Activated CD8-positive, alpha-beta memory T cell treated with anti-CD3 and anti-CD28 coated beads for 36 hours (primary cell): ENCODE measurements at regions not wholly inside any gene's neighbourhood (a gene's known extent, or its start where the extent isn't known, plus 50 kb on each side); places are given as distances from the start of the nearest gene placed in this dataset.

Experiments used
- CTCF ChIA-PET: fragments of 350-600 bp; sonication (Branson Sonifier 250); formaldehyde crosslinking; loops from one replicate; lab custom pipeline; 2021; ENCODE audit warnings: antibody characterized with exemption; lab: Charles Lee
- POLR2A ChIA-PET: fragments of 350-600 bp; sonication (Branson Sonifier 250); formaldehyde crosslinking; loops from one replicate; lab custom pipeline; 2021; ENCODE audit warnings: antibody characterized with exemption; lab: Charles Lee

GRCh38 chr13:50303963-50304721 is 288.9 kb downstream of the KCNRG start:
- ChIA-PET POLR2A (no interaction called here), CTCF (no interaction called here)

GRCh38 chr13:50306156-50306555 is 290.9 kb downstream of the KCNRG start:
- CTCF ChIA-PET, result no interaction called here
- POLR2A ChIA-PET, result no interaction called here

DNA sequence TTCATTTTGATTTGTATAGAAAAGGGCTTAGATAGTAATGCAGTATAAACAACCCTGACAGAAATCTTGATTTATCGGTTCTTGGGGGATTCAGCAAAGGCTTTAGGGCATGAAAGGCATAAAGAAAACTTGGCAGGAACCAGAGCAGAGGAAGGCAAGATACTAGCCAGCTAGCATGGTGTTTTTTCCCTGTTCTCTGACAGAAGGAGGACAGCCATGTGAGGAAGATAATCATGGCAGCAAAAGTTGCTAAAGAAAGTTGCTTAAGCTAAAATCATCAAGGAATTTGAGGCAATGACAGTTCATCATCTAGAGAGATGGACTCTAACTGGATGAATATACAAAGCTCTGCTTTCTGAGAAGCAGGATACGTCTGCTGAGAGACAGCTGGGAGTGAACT is 294.1 kb downstream of the KCNRG start:
- ChIA-PET CTCF (no interaction called here), POLR2A (no interaction called here)

DNA sequence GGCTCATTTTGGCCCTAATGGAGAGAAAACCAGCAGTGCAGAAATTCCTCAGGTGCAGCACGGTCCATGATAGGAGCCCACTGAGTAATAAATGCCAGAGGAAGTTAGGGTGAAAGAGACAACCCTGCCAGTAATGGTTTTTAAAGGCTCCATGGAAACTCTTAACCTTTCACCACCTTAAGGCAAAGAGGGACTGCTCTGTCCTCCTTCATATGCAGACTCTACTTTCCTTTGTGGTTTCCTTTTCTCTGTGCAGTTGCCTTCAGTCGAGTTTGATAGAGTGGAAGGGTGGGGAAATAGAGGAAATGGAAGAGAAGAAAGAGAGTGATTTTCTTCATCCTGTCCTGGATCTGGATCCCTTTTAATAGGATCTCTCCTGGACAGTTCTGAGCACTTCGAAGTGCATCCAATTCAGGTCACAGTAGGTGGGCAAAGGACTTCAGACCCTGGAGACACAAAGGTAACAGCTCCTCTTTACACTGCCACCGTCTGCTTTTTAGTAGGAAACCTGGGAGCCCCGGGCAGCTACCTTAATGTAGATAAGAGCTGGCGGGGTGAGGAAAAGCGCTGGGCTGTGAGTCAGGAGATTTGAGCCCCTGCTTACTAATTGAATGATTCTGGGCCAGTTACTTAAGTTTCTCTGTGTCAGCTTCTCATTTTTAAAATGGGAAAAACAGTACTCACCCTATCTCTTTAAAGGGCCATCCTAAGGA is 294.8 kb downstream of the KCNRG start:
- ChIA-PET CTCF (no interaction called here), POLR2A (no interaction called here)

GRCh38 chr13:50310734-50311133 is 295.5 kb downstream of the KCNRG start:
- POLR2A ChIA-PET, result no interaction called here
- CTCF ChIA-PET, result no interaction called here

- ChIA-PET CTCF (no interaction called here), POLR2A (no interaction called here)
Measured at GRCh38 chr13:50318887-50319286, 303.6 kb downstream of the KCNRG start.

DNA sequence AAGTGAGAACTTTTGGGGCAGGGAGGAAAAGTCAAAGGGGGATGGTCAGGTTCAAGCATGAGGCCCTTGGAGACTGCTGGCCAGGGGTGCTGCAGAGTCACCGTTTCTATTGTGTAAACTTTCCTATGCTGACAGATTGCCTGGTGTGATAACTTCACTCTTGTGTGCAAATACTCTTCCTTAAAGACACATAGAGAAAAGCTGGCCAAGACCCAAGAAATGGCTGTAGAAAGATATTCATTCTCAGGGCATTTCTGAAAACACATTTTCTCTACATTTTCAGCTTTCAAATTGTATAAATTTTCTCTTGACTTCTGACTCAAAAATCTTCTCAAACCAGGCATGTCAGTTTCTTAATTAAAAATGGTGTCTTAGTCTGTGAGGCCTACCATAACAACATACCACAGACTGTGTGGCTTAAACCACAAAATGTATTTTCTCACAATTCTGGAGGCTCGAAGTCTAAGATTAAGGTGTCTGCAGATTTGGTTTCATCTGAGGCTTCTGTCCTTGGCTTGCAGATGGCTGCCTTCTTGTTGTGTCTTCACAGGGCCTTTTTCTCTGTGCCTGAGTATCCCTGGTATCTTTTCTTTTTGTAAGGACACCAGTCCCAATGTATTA is 304.5 kb downstream of the KCNRG start:
- POLR2A ChIA-PET, result no interaction called here

GRCh38 chr13:50320271-50320862 is 305.1 kb downstream of the KCNRG start:
- POLR2A ChIA-PET, result no interaction called here
- CTCF ChIA-PET, result no interaction called here

More for the DNA sequence above, 304.5 kb downstream of the KCNRG start:
- CTCF ChIA-PET, result no interaction called here

DNA sequence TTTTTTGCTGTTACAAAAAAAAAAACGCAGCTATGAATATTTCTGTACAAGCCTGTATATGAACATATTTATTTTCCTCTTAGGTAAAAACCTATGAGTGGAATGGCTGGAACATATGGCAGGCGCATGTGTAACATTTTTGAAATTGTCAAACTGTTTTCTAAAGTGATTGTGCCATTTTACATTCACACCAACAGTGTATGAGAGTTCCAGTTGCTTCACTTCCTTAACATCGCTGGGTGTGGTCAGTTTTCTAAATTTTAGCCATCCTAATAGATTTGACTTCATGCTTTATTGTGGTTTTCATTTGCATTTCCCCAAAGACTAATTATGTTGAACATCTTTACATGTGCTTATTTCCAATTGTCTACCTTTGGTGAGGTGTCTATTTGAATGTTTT is 306.8 kb downstream of the KCNRG start:
- POLR2A ChIA-PET, result no interaction called here
- CTCF ChIA-PET, result no interaction called here

GRCh38 chr13:50323440-50324065 is 308.3 kb downstream of the KCNRG start:
- POLR2A ChIA-PET, result no interaction called here

DNA sequence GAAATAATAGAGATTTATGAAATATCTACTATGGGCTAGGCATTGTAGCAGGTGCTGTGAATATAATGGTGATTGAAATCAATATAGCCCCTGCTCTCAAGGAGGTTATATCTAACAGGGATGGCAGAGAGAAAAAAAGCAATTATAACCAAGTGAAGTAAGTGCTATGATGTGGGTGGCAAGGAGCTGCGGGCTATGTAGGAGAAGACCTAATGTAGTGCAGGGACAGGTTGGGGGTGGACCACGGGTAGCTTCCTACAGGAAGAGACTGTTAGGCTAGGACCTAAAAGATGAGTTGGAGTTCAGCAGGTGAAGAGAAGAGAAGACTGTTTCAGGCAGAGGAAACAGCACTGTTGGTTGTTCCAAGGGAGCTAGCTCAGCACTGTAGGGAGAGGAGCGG is 311.0 kb downstream of the KCNRG start:
- CTCF ChIA-PET, result no interaction called here

More at GRCh38 chr13:50323440-50324065, 308.3 kb downstream of the KCNRG start:
- CTCF ChIA-PET, result no interaction called here

DNA sequence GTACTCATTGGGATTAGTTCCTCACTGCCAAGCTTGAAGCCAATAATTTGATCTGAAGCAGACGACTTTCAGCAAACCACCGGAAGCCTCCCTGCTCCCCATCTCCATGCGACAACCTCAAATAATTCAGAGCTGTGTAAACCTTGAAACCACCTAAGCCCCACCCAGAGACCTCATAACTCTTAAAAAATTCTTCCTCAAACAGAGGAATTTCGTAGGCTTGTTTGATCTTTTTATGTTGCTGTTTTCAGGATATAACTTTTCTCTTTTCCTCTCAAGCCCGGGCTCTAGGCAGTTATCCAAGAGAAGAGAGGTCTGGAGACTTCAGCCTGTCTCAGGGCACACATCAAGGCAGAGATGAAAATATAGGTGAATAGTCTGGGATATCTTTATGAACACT is 311.6 kb downstream of the KCNRG start:
- ChIA-PET CTCF (no interaction called here), POLR2A (no interaction called here)

More for the DNA sequence above, 311.0 kb downstream of the KCNRG start:
- POLR2A ChIA-PET, result no interaction called here

DNA sequence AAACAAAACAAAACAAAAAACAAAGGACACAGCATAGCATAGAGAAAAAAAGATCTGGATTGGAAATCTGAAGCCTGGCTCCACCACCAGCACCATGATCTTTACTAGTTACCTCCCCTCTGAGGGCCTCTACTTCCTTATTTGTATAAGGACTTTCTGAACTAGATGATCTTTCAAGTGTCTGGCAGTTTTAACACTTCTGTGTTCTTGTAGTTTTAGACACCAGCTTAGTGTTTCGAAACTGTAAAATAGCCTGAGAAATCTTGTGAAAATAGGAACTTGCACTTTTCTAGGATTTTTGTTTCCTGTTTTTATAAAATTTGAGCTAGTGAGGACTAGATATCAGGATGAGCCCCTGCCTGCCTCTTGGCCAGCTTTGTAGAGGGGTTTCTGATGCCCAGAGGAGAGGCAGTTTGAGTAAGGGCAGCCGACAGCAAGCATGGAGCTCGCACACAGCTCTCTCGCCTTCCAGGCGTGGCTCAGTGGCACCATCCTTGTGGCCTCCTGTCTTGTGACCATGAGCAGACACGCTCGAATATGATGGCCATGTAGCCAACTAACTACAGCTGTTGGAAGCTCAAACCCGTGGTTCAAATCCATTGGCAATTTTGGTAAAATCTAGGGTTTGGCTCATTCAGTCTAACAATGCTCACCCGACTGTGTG is 319.0 kb downstream of the KCNRG start:
- POLR2A ChIA-PET, result no interaction called here
- CTCF ChIA-PET, result no interaction called here

GRCh38 chr13:50334944-50335343 is 319.7 kb downstream of the KCNRG start:
- ChIA-PET POLR2A (no interaction called here), CTCF (no interaction called here)

GRCh38 chr13:50339271-50339670 is 324.0 kb downstream of the KCNRG start:
- ChIA-PET CTCF (no interaction called here), POLR2A (no interaction called here)

GRCh38 chr13:50340146-50340545 is 324.9 kb downstream of the KCNRG start:
- POLR2A ChIA-PET, result no interaction called here
- CTCF ChIA-PET, result no interaction called here

DNA sequence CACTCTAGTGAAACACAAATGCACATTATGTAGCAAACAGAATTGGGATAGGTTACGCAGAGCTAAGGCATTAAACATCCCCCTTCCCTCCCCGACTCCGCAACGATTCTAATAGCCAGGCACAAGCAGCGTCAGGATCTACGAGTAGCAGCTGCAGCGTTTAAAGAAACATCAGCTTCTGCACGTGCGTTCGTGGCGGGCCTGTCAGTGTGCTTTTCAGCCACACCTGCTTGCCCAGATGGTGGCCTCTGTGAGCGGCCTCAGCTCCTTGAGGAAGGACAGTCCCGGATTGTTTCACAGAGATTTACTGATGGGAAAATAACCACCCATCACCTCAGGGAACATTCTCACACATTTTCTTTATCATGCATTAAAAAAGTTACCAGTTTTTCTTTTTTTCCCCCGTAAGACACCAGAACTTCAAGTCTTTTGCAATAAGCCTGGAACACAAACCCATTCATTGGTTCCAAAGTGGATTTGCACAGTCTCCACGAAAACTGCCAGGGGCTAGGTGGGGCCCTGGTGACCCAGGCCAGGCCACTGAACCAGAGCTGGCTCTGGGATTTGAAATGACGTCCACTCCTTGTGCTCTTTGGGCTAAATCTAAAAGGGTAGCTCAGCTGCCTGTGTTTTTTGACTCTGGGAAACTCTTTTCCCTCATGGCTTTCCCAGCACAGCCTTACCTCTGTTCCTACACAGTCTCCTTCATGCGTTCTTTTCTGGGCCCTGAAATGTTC is 325.5 kb downstream of the KCNRG start:
- ChIA-PET POLR2A (no interaction called here), CTCF (no interaction called here)

- ChIA-PET POLR2A (no interaction called here), CTCF (no interaction called here)
Measured at GRCh38 chr13:50341526-50341925, 326.3 kb downstream of the KCNRG start.

- CTCF ChIA-PET, result no interaction called here
- POLR2A ChIA-PET, result no interaction called here
Measured at GRCh38 chr13:50344717-50345116, 329.5 kb downstream of the KCNRG start.
